GM23338 (cell line): ENCODE measurements at regions not wholly inside any gene's neighbourhood (a gene's known extent, or its start where the extent isn't known, plus 50 kb on each side); places are given as distances from the start of the nearest gene placed in this dataset.
A peak's percentile ranks its signal among the peaks of the same experiment; 100 is the strongest.

ENCODE experiments used
- ATAC-seq: fragments of 200-7000 bp; cut with Tn5 transposase; 3 replicates; pipeline ENCODE4 v1.9.1; 2020
- DNase-seq: peaks from one replicate; pipeline ENCODE4 v3.0.0-alpha.2; 2015; ENCODE audit warnings: low spot score
- H2AFZ ChIP-seq: fragments of 200-600 bp; sonication (generic); 2 replicates; pipeline ENCODE4 v1.8.0; 2016; ENCODE audit warnings: antibody characterized with exemption, mild to moderate bottlenecking, moderate library complexity
- H3F3A ChIP-seq: fragments of 200-600 bp; sonication (generic); replicated peaks from 2 replicates; pipeline ENCODE4 v1.8.0; 2017; ENCODE audit warnings: antibody characterized with exemption, mixed run types, low read depth
- H3K27ac ChIP-seq: fragments of 200-600 bp; sonication (generic); 2 replicates; pipeline ENCODE4 v1.6.1; 2016; ENCODE audit warnings: low read depth
- H3K27me3 ChIP-seq: fragments of 200-600 bp; sonication (generic); 2 replicates; pipeline ENCODE4 v1.8.0; 2016; ENCODE audit warnings: mild to moderate bottlenecking, mixed run types, moderate library complexity; ENCODE audit not compliant: insufficient read depth
- H3K36me3 ChIP-seq: fragments of 200-600 bp; sonication (generic); 2 replicates; pipeline ENCODE4 v1.8.0; 2016; ENCODE audit warnings: mild to moderate bottlenecking; ENCODE audit not compliant: insufficient read depth
- H3K4me1 ChIP-seq: fragments of 200-600 bp; sonication (generic); 2 replicates; pipeline ENCODE4 v1.8.0; 2016; ENCODE audit warnings: mild to moderate bottlenecking, moderate library complexity; ENCODE audit not compliant: insufficient read depth
- H3K4me2 ChIP-seq: fragments of 200-600 bp; sonication (generic); 2 replicates; pipeline ENCODE4 v1.7.1; 2017; ENCODE audit warnings: mixed run types
- H3K4me3 ChIP-seq: fragments of 200-600 bp; sonication (generic); 2 replicates; pipeline ENCODE4 v1.6.1; 2016; ENCODE audit warnings: mixed run types
- H3K79me2 ChIP-seq: fragments of 200-600 bp; sonication (generic); replicated peaks from 2 replicates; pipeline ENCODE4 v1.8.0; 2017; ENCODE audit warnings: mild to moderate bottlenecking; ENCODE audit not compliant: insufficient read depth
- H3K9me2 ChIP-seq: fragments of 200-600 bp; sonication (generic); 2 replicates; pipeline ENCODE4 v1.8.0; 2017; ENCODE audit not compliant: insufficient read depth
- H4K20me1 ChIP-seq: fragments of 200-600 bp; sonication (generic); replicated peaks from 2 replicates; pipeline ENCODE4 v1.8.0; 2017; ENCODE audit warnings: mild to moderate bottlenecking; ENCODE audit not compliant: insufficient read depth
- H3K27ac Mint-ChIP-seq: 2 replicates; pipeline ENCODE4 v1.8.0; 2020; ENCODE audit warnings: inconsistent platforms, mild to moderate bottlenecking, moderate library complexity, mixed read lengths
- H3K27me3 Mint-ChIP-seq: 3 replicates; pipeline ENCODE4 v1.8.0; 2022; ENCODE audit warnings: low read depth, mild to moderate bottlenecking, moderate library complexity, mixed read lengths, inconsistent platforms; ENCODE audit not compliant: insufficient read depth, poor library complexity
- H3K36me3 Mint-ChIP-seq: 3 replicates; pipeline ENCODE4 v1.8.0; 2021; ENCODE audit warnings: low read depth, mild to moderate bottlenecking, inconsistent platforms, moderate library complexity, mixed read lengths
- H3K4me1 Mint-ChIP-seq: 3 replicates; pipeline ENCODE4 v1.8.0; 2020; ENCODE audit warnings: mild to moderate bottlenecking, inconsistent platforms, mixed read lengths
- H3K4me3 Mint-ChIP-seq: 3 replicates; pipeline ENCODE4 v1.8.0; 2021; ENCODE audit warnings: moderate library complexity, mild to moderate bottlenecking, inconsistent platforms, mixed read lengths
- H3K9me3 Mint-ChIP-seq: 3 replicates; pipeline ENCODE4 v1.8.0; 2020; ENCODE audit warnings: moderate library complexity, mild to moderate bottlenecking, inconsistent platforms, mixed read lengths
- CREB1 ChIP-seq: fragments of 250-450 bp; sonication (Bioruptor Pico); IDR thresholded peaks from 2 replicates; pipeline ENCODE4 v1.5.0; 2020; ENCODE audit warnings: low read depth, mild to moderate bottlenecking, moderate library complexity
- EZH2 ChIP-seq: fragments of 200-600 bp; sonication (generic); IDR thresholded peaks from one replicate; pipeline ENCODE4 v1.8.0; 2017; ENCODE audit warnings: antibody characterized with exemption, mild to moderate bottlenecking, low read depth; ENCODE audit not compliant: unreplicated experiment
- EZH2phosphoT487 ChIP-seq: fragments of 200-600 bp; sonication (generic); IDR thresholded peaks from one replicate; pipeline ENCODE4 v1.8.1; 2018; ENCODE audit warnings: antibody characterized with exemption; ENCODE audit not compliant: unreplicated experiment
- JUNB ChIP-seq: IDR thresholded peaks from one replicate; pipeline ENCODE4 v1.6.1; 2016; ENCODE audit warnings: antibody characterized with exemption; ENCODE audit not compliant: unreplicated experiment
- ZNF114 ChIP-seq: fragments of 250-450 bp; sonication (Bioruptor Pico); IDR thresholded peaks from 2 replicates; pipeline ENCODE4 v1.5.0; 2020; ENCODE audit warnings: mild to moderate bottlenecking, moderate library complexity
- TF ChIP-seq, protein P1 (sequence below): fragments of 250-450 bp; sonication (Bioruptor Pico); IDR thresholded peaks from 2 replicates; pipeline ENCODE4 v1.5.0; 2020; ENCODE audit warnings: mild to moderate bottlenecking, moderate library complexity

DNA sequence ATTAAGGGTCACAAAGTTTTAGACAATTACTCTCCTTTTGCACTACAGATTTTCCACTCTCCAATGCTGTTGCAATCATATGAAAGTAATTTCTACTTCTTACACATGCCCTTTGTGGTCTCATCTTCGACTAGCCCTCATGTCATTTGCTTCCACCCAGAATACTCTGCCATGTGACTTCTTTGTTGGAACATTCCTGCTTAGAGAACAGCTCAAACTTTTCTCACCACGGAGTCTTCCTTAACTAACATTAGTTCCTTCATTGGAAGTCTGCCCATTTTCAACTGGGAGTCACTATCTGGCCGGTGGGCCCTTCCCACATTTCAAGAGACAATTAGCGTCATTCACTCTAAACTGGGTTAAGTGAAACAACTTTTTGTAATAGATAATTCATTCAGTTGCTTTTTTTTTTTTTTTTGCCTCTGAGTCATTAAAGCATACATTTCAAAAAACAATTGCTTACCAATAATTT is 142.6 kb upstream of the PALMD start (continued):
- TF ChIP-seq, protein P1, sequence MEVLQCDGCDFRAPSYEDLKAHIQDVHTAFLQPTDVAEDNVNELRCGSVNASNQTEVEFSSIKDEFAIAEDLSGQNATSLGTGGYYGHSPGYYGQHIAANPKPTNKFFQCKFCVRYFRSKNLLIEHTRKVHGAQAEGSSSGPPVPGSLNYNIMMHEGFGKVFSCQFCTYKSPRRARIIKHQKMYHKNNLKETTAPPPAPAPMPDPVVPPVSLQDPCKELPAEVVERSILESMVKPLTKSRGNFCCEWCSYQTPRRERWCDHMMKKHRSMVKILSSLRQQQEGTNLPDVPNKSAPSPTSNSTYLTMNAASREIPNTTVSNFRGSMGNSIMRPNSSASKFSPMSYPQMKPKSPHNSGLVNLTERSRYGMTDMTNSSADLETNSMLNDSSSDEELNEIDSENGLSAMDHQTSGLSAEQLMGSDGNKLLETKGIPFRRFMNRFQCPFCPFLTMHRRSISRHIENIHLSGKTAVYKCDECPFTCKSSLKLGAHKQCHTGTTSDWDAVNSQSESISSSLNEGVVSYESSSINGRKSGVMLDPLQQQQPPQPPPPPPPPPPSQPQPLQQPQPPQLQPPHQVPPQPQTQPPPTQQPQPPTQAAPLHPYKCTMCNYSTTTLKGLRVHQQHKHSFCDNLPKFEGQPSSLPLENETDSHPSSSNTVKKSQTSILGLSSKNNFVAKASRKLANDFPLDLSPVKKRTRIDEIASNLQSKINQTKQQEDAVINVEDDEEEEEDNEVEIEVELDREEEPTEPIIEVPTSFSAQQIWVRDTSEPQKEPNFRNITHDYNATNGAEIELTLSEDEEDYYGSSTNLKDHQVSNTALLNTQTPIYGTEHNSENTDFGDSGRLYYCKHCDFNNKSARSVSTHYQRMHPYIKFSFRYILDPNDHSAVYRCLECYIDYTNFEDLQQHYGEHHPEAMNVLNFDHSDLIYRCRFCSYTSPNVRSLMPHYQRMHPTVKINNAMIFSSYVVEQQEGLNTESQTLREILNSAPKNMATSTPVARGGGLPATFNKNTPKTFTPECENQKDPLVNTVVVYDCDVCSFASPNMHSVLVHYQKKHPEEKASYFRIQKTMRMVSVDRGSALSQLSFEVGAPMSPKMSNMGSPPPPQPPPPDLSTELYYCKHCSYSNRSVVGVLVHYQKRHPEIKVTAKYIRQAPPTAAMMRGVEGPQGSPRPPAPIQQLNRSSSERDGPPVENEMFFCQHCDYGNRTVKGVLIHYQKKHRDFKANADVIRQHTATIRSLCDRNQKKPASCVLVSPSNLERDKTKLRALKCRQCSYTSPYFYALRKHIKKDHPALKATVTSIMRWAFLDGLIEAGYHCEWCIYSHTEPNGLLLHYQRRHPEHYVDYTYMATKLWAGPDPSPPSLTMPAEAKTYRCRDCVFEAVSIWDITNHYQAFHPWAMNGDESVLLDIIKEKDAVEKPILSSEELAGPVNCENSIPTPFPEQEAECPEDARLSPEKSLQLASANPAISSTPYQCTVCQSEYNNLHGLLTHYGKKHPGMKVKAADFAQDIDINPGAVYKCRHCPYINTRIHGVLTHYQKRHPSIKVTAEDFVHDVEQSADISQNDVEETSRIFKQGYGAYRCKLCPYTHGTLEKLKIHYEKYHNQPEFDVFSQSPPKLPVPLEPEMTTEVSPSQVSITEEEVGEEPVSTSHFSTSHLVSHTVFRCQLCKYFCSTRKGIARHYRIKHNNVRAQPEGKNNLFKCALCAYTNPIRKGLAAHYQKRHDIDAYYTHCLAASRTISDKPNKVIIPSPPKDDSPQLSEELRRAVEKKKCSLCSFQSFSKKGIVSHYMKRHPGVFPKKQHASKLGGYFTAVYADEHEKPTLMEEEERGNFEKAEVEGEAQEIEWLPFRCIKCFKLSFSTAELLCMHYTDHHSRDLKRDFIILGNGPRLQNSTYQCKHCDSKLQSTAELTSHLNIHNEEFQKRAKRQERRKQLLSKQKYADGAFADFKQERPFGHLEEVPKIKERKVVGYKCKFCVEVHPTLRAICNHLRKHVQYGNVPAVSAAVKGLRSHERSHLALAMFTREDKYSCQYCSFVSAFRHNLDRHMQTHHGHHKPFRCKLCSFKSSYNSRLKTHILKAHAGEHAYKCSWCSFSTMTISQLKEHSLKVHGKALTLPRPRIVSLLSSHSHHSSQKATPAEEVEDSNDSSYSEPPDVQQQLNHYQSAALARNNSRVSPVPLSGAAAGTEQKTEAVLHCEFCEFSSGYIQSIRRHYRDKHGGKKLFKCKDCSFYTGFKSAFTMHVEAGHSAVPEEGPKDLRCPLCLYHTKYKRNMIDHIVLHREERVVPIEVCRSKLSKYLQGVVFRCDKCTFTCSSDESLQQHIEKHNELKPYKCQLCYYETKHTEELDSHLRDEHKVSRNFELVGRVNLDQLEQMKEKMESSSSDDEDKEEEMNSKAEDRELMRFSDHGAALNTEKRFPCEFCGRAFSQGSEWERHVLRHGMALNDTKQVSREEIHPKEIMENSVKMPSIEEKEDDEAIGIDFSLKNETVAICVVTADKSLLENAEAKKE, result no peak
- TF ChIP-seq EZH2 (no peak), CREB1 (CRISPR knock-in tag) (no peak), EZH2phosphoT487 (no peak)

DNA sequence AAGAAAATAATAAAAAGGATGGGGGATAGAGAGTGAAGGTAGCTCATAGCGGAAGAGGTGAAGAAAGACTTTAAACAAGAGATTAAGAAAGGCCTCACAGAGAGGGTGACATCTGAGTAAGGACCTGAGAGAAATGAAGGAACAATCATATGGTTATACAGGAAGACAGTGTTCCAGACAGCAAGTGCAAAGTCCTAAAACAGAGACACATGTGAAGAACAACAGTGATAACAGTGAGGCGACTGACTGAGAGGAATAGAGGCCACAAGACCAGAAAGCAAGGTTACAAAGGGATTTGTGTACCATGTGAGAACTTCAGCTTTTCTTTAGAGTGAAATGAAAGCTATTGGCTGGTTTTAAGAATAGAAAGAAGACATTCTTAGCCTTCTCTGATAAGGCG is 141.6 kb upstream of the PALMD start:
- Histone ChIP-seq H3K9me2 (no peaks in the 10 kb centered on the region), H2AFZ (peak overlapping the region; percentile 73; the same call in 1 of the 2 replicates), H3K27ac (no peak overlapping the region), H3F3A (no peaks in the 10 kb centered on the region), H3K27me3 (no peaks in the 10 kb centered on the region), H3K36me3 (0 out of 2 replicates have a peak, but pooled peaks cover 1% of the 10 kb centered on the region), H3K4me2 (no peak overlapping the region), H3K4me1 (no peaks in the 10 kb centered on the region), H3K4me3 (no peak overlapping the region), H4K20me1 (no peaks in the 10 kb centered on the region), H3K79me2 (no peaks in the 10 kb centered on the region)
- Mint-ChIP-seq H3K27me3 (peaks cover 2% of the 10 kb centered on the region), H3K4me3 (no peak overlapping the region), H3K4me1 (no peaks in the 10 kb centered on the region), H3K9me3 (peaks cover 33% of the 10 kb centered on the region), H3K36me3 (peaks cover 28% of the 10 kb centered on the region), H3K27ac (no peak overlapping the region)
- TF ChIP-seq ZNF114 (CRISPR knock-in tag) (no peak), CREB1 (CRISPR knock-in tag) (no peak), JUNB (no peak), EZH2phosphoT487 (no peak)
- DNase-seq, result no peak
- ATAC-seq, result no peak
